HEK293T (cell line): ENCODE measurements at regions not wholly inside any gene's neighbourhood (a gene's known extent, or its start where the extent isn't known, plus 50 kb on each side); places are given as distances from the start of the nearest gene placed in this dataset.

Experiments used
- ARNT ChIP-seq: fragments of 450-650 bp; IDR thresholded peaks from 2 replicates; pipeline ENCODE4 v1.6.1; 2017; ENCODE audit warnings: mild to moderate bottlenecking
- CTBP1 ChIP-seq: fragments of 450-650 bp; IDR thresholded peaks from 2 replicates; pipeline ENCODE4 v1.6.1; 2016; ENCODE audit warnings: borderline replicate concordance
- ELF4 ChIP-seq: fragments of 450-650 bp; IDR thresholded peaks from 2 replicates; pipeline ENCODE4 v1.6.1; 2017; ENCODE audit warnings: antibody characterized with exemption
- NFRKB ChIP-seq: fragments of 450-650 bp; IDR thresholded peaks from 2 replicates; pipeline ENCODE4 v1.6.1; 2016; ENCODE audit warnings: mild to moderate bottlenecking, moderate library complexity
- PKNOX1 ChIP-seq: fragments of 450-650 bp; IDR thresholded peaks from 2 replicates; pipeline ENCODE4 v1.6.1; 2016
- SP1 ChIP-seq: fragments of 450-650 bp; IDR thresholded peaks from 2 replicates; pipeline ENCODE4 v1.6.1; 2017
- ZNF384 ChIP-seq: fragments of 450-650 bp; IDR thresholded peaks from 2 replicates; pipeline ENCODE4 v1.6.1; 2016

- TF ChIP-seq SP1 (no peak), NFRKB (no peak), PKNOX1 (no peak), ARNT (no peak), ELF4 (no peak), ZNF384 (no peak), CTBP1 (no peak)
Observed at GRCh38 chr20:51217347-51218045, 194.6 kb upstream of the KCNG1 start.
